Astrocyte of the cerebellum (primary cell): ENCODE measurements at regions not wholly inside any gene's neighbourhood (a gene's known extent, or its start where the extent isn't known, plus 50 kb on each side); places are given as distances from the start of the nearest gene placed in this dataset.

Experiments used
- DNase-seq: peaks from one replicate; pipeline ENCODE4 v3.0.0-alpha.2; 2011; ENCODE audit warnings: low read depth
- H3K4me3 ChIP-seq: 2 replicates; pipeline ENCODE4 v1.5.1; 2011; ENCODE audit warnings: mild to moderate bottlenecking, low read depth, low read length, moderate library complexity
- in situ Hi-C: cut with HindIII; loops from 2 replicates; pipeline ENCODE4 v1.10.0; 2017; ENCODE audit warnings: low sequenced_read_pairs
- TF ChIP-seq, protein P1 (sequence below): IDR thresholded peaks from 2 replicates; pipeline ENCODE4 v1.5.1; 2012; ENCODE audit warnings: low read length, low read depth, moderate library complexity, mild to moderate bottlenecking; ENCODE audit errors: missing control alignments

GRCh38 chr16:86320237-86320595, 190.1 kb upstream of the FOXF1 start:
- TF ChIP-seq, protein P1, sequence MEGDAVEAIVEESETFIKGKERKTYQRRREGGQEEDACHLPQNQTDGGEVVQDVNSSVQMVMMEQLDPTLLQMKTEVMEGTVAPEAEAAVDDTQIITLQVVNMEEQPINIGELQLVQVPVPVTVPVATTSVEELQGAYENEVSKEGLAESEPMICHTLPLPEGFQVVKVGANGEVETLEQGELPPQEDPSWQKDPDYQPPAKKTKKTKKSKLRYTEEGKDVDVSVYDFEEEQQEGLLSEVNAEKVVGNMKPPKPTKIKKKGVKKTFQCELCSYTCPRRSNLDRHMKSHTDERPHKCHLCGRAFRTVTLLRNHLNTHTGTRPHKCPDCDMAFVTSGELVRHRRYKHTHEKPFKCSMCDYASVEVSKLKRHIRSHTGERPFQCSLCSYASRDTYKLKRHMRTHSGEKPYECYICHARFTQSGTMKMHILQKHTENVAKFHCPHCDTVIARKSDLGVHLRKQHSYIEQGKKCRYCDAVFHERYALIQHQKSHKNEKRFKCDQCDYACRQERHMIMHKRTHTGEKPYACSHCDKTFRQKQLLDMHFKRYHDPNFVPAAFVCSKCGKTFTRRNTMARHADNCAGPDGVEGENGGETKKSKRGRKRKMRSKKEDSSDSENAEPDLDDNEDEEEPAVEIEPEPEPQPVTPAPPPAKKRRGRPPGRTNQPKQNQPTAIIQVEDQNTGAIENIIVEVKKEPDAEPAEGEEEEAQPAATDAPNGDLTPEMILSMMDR = no peak
- no peak for DNase-seq
- H3K4me3 ChIP-seq = no peak overlapping the region
- in situ Hi-C loops = no loop called here

- TF ChIP-seq, protein P1 = no peak
- in situ Hi-C loops = no loop called here
- no peak overlapping the region for H3K4me3 ChIP-seq
- DNase-seq = no peak
Observed at GRCh38 chr16:86321491-86321890, 188.8 kb upstream of the FOXF1 start.

- TF ChIP-seq, protein P1 = no peak
- DNase-seq = no peak
- in situ Hi-C loops = no loop called here
- H3K4me3 ChIP-seq = no peak overlapping the region
Observed at GRCh38 chr16:86322283-86322682, 188.0 kb upstream of the FOXF1 start.

DNA sequence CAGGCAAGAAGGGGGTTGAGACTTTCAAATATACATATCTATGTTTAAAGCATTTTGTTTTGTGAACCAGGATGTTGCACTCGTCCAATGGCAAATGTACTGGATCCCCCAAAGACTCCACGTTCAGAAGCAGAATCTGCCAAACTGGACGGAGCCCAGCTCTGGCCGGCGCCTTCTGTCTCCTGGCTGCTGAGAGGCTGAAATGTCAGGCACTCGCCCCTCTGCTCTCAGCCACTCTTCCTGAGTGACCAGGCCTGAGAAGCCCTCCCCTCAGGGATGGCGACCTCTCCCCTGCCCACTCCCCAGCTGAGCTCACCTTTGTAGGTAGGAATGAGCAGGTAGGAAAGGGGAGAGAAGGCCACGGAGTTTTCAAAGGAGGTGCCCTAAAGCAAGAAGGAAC, 187.5 kb upstream of the FOXF1 start:
- TF ChIP-seq, protein P1 = no peak
- no peak overlapping the region for H3K4me3 ChIP-seq
- in situ Hi-C loops = no loop called here
- DNase-seq = no peak

- no peak for DNase-seq
- no peak overlapping the region for H3K4me3 ChIP-seq
- in situ Hi-C loops = no loop called here
- TF ChIP-seq, protein P1 = no peak
Observed at GRCh38 chr16:86324320-86324719, 186.0 kb upstream of the FOXF1 start.

DNA sequence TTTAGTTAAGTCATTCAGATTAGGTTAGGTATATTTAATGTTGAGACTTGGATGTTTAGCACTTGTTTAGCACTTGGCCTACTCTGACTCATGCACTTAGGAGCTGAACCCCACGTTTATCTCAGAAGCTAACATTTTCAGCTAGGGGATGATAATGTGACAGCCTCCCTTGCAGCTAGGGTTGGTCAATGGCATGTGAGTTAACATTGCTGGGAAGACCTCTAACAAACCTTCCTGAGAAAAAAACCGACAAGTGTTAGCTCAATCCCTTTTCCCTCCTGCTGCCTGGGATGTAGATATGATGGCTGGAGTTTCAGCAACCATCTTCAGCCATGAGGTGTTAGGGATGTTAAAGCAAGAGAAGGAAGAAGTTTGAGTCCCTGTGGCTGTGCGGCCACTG, 185.0 kb upstream of the FOXF1 start:
- no peak overlapping the region for H3K4me3 ChIP-seq
- TF ChIP-seq, protein P1 = no peak
- no peak for DNase-seq
- in situ Hi-C loops = no loop called here

DNA sequence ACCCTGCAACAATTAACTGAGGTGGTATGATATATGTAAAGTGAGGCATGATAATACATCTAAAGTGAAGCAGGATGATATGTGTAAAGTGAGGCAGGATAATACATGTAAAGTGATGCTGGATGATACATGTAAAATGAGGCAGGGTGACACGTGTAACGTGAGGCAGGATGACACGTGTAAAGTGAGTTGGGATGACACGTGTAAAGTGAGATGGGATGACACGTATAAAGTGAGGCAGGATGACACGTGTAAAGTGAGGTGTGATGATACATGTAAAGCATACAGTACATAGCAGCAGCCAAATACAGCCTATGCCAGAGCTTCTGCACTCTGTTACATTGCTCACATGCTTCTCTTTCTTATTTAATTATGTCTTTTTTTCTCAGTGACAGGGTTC, 184.4 kb upstream of the FOXF1 start:
- no peak overlapping the region for H3K4me3 ChIP-seq
- no peak for DNase-seq
- in situ Hi-C loops = no loop called here
- TF ChIP-seq, protein P1 = no peak
